Adrenal gland (tissue), 9 donors: ENCODE measurements at regions not wholly inside any gene's neighbourhood (a gene's known extent, or its start where the extent isn't known, plus 50 kb on each side); places are given as distances from the start of the nearest gene placed in this dataset.

Experiments
- DNase-seq, 7 donors: peaks; one replicate each; pipeline ENCODE4 v3.0.0-alpha.2; 2019 to 2020
- H3K27ac ChIP-seq, 5 donors: fragments of 200-600 bp; sonication (generic) in 4 of 5; 1 replicate in 3 of 5; 2 replicates in 2 of 5; pipeline versions ENCODE4 v1.5.1 to v1.8.0; 2016 to 2020; ENCODE audit warnings: mild to moderate bottlenecking in 1 of 5
- H3K27me3 ChIP-seq: fragments of 200-600 bp; 2 replicates; pipeline ENCODE4 v1.8.0; 2021
- H3K36me3 ChIP-seq, 2 donors: fragments of 200-600 bp; replicated peaks in 1 of 2; 1 replicate in 1 of 2; 2 replicates in 1 of 2; pipeline versions ENCODE4 v1.5.1 to v1.8.0; 2018 to 2022
- H3K4me1 ChIP-seq, 2 donors: fragments of 200-600 bp; replicated peaks in 1 of 2; 1 replicate in 1 of 2; 2 replicates in 1 of 2; pipeline versions ENCODE4 v1.5.1 to v1.8.0; 2018 to 2021
- H3K4me3 ChIP-seq, 4 donors: fragments of 200-600 bp; sonication (generic) in 3 of 4; one replicate each; pipeline ENCODE4 v1.5.1; 2016 to 2018
- H3K9me3 ChIP-seq, 3 donors: fragments of 200-600 bp; sonication (generic) in 1 of 3; replicated peaks in 1 of 3; 1 replicate in 2 of 3; 2 replicates in 1 of 3; pipeline versions ENCODE4 v1.5.1 to v1.8.0; 2016 to 2021
- POLR2A ChIP-seq, 2 donors: fragments of 450-650 bp; IDR thresholded peaks; one replicate each; pipeline ENCODE4 v1.6.1; 2017; ENCODE audit warnings: antibody characterized with exemption in 2 of 2, mild to moderate bottlenecking in 2 of 2, moderate library complexity in 1 of 2
- WGBS, 4 donors: extraction: QIAGEN DNeasy Blood & Tissue Kit in 2 of 4; methylation state at CpG; one replicate each; pipeline versions ENCODE4 v1.1.5 to v1.1.7; 2013 to 2017; 5-methylcytosine and 5-hydroxymethylcytosine counted together
- intact Hi-C, 2 donors: fragments of 100-400 bp; cut with DNase I; formaldehyde crosslinking; loops; one replicate each; pipeline versions ENCODE4 v1.14.1 to v1.15.0; 2022 to 2023
- TF ChIP-seq, protein P1 (sequence below), 6 experiments: fragments of 450-650 bp in 4 of 6; fragments of 200-600 bp in 2 of 6; sonication (generic) in 1 of 6; IDR thresholded peaks; 1 replicate in 5 of 6; 2 replicates in 1 of 6; pipeline versions ENCODE4 v1.5.1 to v1.8.0; 2016 to 2021; ENCODE audit warnings: antibody characterized with exemption in 6 of 6, mild to moderate bottlenecking in 2 of 6, moderate library complexity in 1 of 6
- donor health status: healthy with polysubstance abuse.
- donor health status: Bipolar disorder and iron deficiency.
- donor health status: DM: yes; HTN: yes; CAD: no.
- donor health status: DM: no; HTN: no; CAD: no.
- donor health status: DM: no; HTN: no; CAD: no.

DNA sequence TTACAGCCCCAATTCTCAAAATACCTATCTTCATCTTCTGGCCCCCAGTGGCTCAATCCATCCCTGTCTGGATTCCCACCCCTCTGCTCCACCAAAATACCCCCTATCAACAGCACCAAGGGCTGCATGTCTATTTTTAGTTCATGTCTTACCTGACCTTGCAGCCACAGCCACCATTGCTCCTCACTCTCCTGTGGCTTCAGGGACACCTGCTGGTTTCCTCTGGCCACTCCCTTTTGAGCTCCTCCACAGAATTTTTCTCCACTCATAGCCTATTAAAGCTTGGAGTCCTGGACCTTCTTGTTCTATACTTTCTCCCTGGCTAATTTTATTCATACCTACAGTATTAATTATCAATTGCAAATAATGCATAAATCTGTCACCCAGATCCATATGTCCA lies 125.3 kb upstream of the NGF start:
- no peaks in the 10 kb centered on the region for H3K27me3 ChIP-seq
- no peaks in the 10 kb centered on the region for H3K4me1 ChIP-seq
- DNase-seq: no peak
- intact Hi-C loops: no loop called here
- H3K27ac ChIP-seq: no peak overlapping the region
- no peak overlapping the region for H3K4me3 ChIP-seq
- H3K36me3 ChIP-seq: no peaks in the 10 kb centered on the region
- H3K9me3 ChIP-seq: no peaks in the 10 kb centered on the region
- no peak for TF ChIP-seq POLR2A (IDR thresholded peaks at IDR 0.05)
- TF ChIP-seq, protein P1, sequence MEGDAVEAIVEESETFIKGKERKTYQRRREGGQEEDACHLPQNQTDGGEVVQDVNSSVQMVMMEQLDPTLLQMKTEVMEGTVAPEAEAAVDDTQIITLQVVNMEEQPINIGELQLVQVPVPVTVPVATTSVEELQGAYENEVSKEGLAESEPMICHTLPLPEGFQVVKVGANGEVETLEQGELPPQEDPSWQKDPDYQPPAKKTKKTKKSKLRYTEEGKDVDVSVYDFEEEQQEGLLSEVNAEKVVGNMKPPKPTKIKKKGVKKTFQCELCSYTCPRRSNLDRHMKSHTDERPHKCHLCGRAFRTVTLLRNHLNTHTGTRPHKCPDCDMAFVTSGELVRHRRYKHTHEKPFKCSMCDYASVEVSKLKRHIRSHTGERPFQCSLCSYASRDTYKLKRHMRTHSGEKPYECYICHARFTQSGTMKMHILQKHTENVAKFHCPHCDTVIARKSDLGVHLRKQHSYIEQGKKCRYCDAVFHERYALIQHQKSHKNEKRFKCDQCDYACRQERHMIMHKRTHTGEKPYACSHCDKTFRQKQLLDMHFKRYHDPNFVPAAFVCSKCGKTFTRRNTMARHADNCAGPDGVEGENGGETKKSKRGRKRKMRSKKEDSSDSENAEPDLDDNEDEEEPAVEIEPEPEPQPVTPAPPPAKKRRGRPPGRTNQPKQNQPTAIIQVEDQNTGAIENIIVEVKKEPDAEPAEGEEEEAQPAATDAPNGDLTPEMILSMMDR (IDR thresholded peaks at IDR 0.05): no peak

DNA sequence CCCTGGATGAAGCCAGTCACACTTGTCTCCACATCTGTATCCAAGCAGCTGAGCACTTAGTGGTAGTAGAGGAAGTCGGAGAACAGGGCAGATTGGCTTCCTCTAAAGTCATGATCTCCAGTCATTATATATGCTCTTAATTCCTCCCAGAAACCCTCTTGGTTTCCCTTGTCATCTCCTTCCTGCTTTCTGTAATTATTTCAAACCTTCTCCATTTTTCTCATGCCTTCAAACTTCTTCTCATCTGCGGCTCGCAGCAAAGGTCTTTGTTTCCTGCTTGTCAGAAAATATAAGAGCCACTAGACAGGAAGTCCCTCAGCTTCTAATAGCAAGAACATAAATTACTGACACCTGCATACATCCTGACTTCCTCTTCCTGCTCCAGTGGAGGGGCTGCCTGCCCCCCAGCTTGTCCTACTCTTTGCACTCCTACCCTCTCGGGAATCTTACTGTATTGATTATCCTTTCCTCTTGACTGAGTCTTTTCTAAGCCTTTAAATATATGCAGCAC lies 124.6 kb upstream of the NGF start:
- Histone ChIP-seq H3K36me3 (no peaks in the 10 kb centered on the region), H3K27me3 (no peaks in the 10 kb centered on the region), H3K4me3 (no peak overlapping the region), H3K27ac (no peak overlapping the region), H3K9me3 (no peaks in the 10 kb centered on the region), H3K4me1 (no peaks in the 10 kb centered on the region)
- DNase-seq: no peak
- intact Hi-C loops: no loop called here
- 62 to 71% (median 65%) methylated on average over 4 of the region's 4 CpGs for WGBS, 4 donors
- TF ChIP-seq, protein P1 (IDR thresholded peaks at IDR 0.05): no peak
- TF ChIP-seq POLR2A (IDR thresholded peaks at IDR 0.05): no peak

DNA sequence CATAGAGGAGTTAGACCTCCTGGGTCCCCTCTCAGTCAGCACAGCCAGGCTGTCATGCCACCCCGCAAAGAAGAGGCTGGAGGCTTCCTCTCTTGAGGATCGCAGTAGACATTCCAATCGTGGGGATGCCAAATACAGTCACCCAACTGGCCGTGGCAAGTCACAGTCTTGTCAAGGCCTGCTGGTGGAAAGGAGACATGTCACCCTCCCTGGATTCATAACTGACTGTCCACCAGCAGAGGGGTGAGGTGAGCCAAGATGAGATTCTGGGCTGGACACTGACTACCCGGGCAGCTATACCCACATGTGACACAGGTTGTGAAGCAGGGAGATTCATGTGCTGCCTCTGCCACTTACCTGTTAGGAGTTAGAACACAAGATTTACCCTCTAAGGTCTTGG lies 123.5 kb upstream of the NGF start:
- H3K4me1 ChIP-seq: no peaks in the 10 kb centered on the region
- 70 to 91% (median 84%) methylated on average over 4 to 5 of the region's 5 CpGs; no CpG with 5 or more reads in 1 of the 4 donors for WGBS, 4 donors
- no peak overlapping the region for H3K4me3 ChIP-seq
- intact Hi-C loops: no loop called here
- no peak overlapping the region for H3K27ac ChIP-seq
- H3K9me3 ChIP-seq: no peaks in the 10 kb centered on the region
- no peak for DNase-seq
- H3K27me3 ChIP-seq: no peaks in the 10 kb centered on the region
- H3K36me3 ChIP-seq: no peaks in the 10 kb centered on the region
- TF ChIP-seq, protein P1 (IDR thresholded peaks at IDR 0.05): no peak
- no peak for TF ChIP-seq POLR2A (IDR thresholded peaks at IDR 0.05)

DNA sequence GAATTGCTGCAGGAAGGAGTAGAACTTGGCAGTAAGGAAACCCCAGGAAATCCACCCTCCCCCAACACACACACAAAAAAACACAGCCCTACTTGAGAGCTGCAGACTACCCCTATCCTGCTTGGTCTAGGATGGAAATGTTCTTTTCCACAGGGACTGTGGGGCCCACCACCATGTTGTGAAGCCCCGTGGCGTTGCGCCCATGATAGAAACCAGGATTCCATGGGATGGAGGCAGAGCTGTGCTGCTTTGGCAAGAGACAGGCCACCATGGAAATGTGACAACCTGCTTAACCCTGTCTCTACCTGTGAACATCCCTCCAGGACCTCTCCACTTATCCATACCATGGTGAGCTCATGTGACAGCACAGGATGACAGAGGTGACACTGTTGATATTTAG lies 121.1 kb upstream of the NGF start:
- Histone ChIP-seq H3K36me3 (no peaks in the 10 kb centered on the region), H3K9me3 (no peaks in the 10 kb centered on the region), H3K4me1 (no peaks in the 10 kb centered on the region), H3K27ac (no peak overlapping the region), H3K27me3 (no peaks in the 10 kb centered on the region), H3K4me3 (no peak overlapping the region)
- 95 to 100% (median 98%) methylated on average over 3 of the region's 3 CpGs; no CpG with 5 or more reads in 1 of the 4 donors for WGBS, 4 donors
- no peak for DNase-seq
- intact Hi-C loops: no loop called here
- TF ChIP-seq POLR2A (IDR thresholded peaks at IDR 0.05): no peak
- TF ChIP-seq, protein P1 (IDR thresholded peaks at IDR 0.05): no peak
